ENCODE measurements at regions not wholly inside any gene's neighbourhood (a gene's known extent, or its start where the extent isn't known, plus 50 kb on each side); places are given as distances from the start of the nearest gene placed in this dataset.
"Not testable (repeated sequence)": the region's sequence is repeated elsewhere in the genome, so short reads cannot be mapped to it uniquely, and the experiment has no call there.

DNA sequence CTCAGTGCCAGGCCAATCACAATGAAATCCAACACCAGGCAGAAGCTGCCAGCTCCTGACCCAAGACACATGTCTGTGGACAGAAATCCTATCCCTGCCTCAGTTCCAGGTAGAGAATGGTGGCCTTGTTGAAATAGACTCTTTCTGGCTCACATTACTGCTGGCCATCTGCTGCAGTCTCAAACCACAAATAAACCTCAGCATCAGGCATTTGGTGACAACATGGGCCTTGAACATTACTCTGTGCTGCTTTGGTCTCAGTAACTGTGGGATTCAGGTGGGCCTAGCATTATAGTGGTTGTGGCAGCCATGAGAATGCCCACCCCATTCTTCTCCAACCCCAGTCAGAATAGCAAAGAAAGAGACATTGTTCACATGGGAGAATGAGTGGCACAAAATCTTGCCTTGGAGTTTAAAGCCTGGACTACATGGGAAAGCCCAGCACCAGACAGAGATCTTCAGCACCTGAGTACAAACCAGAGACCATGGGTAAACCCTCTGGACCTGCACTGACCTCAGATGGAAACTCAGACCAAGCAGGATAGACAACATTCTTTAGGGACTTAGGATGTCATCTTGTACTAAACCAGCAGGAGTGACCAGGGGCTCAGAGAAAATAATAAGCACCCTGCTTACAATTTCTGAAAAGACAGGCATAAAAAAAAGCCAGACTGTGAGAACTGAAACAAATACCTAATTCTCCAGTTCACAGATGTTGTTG, 50.4 kb upstream of the TRAM1L1 start:
- no peak overlapping the region for H3K27ac ChIP-seq
- TF ChIP-seq, protein P1, sequence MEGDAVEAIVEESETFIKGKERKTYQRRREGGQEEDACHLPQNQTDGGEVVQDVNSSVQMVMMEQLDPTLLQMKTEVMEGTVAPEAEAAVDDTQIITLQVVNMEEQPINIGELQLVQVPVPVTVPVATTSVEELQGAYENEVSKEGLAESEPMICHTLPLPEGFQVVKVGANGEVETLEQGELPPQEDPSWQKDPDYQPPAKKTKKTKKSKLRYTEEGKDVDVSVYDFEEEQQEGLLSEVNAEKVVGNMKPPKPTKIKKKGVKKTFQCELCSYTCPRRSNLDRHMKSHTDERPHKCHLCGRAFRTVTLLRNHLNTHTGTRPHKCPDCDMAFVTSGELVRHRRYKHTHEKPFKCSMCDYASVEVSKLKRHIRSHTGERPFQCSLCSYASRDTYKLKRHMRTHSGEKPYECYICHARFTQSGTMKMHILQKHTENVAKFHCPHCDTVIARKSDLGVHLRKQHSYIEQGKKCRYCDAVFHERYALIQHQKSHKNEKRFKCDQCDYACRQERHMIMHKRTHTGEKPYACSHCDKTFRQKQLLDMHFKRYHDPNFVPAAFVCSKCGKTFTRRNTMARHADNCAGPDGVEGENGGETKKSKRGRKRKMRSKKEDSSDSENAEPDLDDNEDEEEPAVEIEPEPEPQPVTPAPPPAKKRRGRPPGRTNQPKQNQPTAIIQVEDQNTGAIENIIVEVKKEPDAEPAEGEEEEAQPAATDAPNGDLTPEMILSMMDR (conservative IDR thresholded peaks at IDR 0.05): no peak

DNA sequence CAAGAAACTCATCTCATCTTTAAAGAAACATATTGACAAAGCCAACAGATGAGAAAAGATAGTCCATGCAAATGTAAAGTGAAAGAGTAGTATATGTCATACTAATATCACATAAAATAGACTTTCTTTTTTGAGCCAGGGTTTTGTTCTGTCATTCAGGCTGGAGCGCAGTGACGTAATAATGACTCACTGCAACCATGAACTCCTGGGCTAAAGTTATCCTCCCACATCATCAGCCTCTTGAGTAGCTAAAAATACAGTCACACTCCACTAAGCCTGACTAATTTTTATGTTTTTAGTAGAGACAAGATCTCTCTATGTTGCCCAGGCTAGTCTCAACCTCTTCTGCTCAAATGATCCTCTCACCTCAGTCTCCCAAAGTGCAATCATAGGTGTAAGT, 51.8 kb upstream of the TRAM1L1 start:
- TF ChIP-seq, protein P1 (conservative IDR thresholded peaks at IDR 0.05): no peak
- no peak overlapping the region for H3K27ac ChIP-seq

DNA sequence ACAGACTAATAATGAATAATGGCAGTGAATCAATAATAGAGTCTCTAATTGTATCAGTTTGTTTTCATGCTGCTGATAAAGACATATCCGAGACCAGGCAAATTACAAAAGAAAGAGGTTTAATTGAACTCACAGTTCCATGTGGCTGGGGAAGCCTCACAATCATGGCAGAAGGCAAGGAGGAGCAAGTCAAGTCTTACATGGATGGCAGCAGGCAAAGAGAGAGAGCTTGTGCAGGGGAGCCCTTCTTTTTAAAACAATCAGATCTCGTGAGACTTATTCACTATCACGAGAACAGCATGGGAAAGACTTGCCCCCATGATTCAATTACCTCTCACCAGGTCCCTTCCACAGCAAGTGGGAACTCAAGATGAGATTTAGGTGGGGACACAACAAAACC, 53.4 kb upstream of the TRAM1L1 start:
- not testable (repeated sequence) for H3K27ac ChIP-seq

DNA sequence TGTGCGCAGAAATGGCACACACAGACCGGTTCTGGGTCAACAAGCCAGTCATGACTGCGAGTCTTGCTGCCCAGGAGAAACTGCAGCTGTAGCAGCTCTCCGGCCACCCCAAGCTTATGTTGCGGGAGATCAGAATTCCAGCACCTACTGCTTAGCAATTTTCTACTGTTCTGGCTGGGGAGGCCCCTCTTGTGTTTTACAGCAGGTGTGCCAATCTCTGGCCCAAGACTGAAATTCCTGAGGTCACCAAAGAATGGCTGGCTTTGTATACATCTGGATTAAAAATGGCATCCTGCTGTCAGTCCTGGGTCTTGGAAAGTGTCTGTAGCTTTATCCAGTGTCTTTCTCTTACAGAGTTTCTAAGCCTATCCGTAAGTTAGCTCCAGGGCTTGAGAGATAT, 68.9 kb upstream of the TRAM1L1 start:
- TF ChIP-seq, protein P1 (conservative IDR thresholded peaks at IDR 0.05): no peak
- no peak overlapping the region for H3K27ac ChIP-seq

DNA sequence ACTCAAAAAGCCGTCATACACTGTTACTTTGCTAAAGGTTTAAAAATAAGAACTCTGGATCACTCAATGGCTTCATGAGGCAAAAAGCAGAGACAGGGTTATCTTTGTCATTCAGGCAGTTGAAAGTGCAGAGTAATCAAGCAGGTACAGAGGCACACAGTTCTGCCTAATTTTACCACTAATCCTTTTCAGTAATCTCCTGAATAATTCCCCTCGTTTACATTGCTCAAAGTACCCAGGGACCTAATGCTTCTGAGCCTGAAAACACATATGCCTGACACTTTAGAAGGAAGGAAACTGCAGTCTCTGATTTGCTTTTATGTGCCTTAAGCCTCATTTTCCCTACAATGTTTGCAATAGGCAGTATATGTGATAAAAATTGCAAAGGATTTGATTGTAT, 71.4 kb upstream of the TRAM1L1 start:
- H3K27ac ChIP-seq: no peak overlapping the region

DNA sequence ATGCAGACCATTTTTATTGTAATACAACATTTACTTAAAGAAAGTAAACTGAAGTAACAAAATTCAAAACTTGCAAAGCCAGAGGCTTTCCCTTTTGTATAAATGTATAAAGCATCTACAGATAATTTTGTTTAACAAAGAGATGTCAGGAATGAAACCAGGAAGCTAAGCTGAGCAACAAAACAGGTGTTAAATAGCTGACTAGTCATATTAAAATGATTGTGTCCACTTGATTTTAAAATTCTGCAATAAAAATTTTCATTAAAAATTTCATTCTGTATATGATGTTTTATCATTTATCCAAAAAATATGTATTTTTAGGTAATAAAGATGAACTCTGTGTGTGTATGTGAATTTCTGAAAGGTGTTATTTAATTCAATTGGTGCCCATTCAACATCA, 72.0 kb upstream of the TRAM1L1 start:
- H3K27ac ChIP-seq: no peak overlapping the region
- TF ChIP-seq, protein P1 (conservative IDR thresholded peaks at IDR 0.05): no peak

More for the DNA sequence above, 71.4 kb upstream of the TRAM1L1 start:
- TF ChIP-seq, protein P1 (conservative IDR thresholded peaks at IDR 0.05): no peak

DNA sequence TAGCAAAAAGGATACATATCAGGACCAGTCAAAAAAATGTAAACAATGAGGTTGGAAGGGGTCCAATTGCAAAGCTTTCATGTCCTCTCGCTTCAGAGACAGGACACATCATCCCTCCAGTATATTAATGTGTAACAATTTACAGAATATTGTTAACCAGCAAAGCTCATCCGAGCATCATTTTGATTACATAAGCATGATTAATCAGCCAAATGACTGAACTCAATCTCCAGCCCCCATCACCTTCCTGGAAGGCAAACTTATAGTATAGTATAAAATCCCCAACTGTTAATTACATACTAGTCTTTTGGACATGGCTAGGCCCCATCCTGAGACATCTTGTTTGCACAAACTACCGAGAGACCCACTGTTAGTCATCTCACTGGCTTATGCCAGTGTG, 77.6 kb upstream of the TRAM1L1 start:
- H3K27ac ChIP-seq: no peak overlapping the region
- TF ChIP-seq, protein P1 (conservative IDR thresholded peaks at IDR 0.05): no peak

DNA sequence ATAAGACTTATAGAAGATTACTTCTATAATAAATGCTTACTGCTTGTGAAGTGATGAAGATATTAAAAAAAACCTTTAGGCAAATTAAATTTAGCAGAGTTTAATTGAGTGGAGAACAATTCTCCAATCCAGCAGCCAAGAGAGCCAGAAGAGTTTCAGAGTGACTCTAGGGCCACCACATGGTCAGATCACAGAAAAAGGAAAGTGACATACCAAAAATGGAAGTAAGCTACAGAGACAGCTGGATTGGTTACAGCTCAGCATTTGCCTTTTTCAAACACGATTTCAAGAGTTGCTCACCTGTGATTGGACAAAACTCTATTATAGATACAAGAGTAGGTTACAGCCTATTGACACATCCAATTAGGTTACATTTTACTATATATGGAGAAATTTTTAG, 79.0 kb upstream of the TRAM1L1 start:
- H3K27ac ChIP-seq: no peak overlapping the region
- TF ChIP-seq, protein P1 (conservative IDR thresholded peaks at IDR 0.05): no peak

DNA sequence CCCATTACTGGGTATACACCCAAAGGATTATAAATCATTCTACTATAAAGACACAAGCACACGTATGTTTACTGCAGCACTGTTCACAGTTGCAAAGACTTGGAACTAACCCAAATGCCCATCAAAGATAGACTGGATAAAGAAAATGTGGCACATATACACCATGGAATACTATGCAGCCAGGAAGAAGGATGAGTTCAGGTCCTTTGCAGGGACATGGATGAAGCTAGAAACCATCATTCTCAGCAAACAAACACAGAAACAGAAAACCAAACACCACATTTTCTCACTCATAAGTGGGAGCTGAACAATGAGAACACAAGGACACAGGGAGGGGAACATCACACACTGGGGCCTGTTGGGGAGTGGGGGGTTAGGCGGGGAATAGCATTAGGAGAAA, 90.0 kb upstream of the TRAM1L1 start:
- not testable (repeated sequence) for H3K27ac ChIP-seq
